GM23338 (cell line): ENCODE measurements at regions not wholly inside any gene's neighbourhood (a gene's known extent, or its start where the extent isn't known, plus 50 kb on each side); places are given as distances from the start of the nearest gene placed in this dataset.

Source experiments
- ATAC-seq: fragments of 200-7000 bp; cut with Tn5 transposase; 3 replicates; pipeline ENCODE4 v1.9.1; 2020
- DNase-seq: peaks from one replicate; pipeline ENCODE4 v3.0.0-alpha.2; 2015; ENCODE audit warnings: low spot score
- H2AFZ ChIP-seq: fragments of 200-600 bp; sonication (generic); 2 replicates; pipeline ENCODE4 v1.8.0; 2016; ENCODE audit warnings: antibody characterized with exemption, mild to moderate bottlenecking, moderate library complexity
- H3F3A ChIP-seq: fragments of 200-600 bp; sonication (generic); replicated peaks from 2 replicates; pipeline ENCODE4 v1.8.0; 2017; ENCODE audit warnings: antibody characterized with exemption, mixed run types, low read depth
- H3K27ac ChIP-seq: fragments of 200-600 bp; sonication (generic); 2 replicates; pipeline ENCODE4 v1.6.1; 2016; ENCODE audit warnings: low read depth
- H3K27me3 ChIP-seq: fragments of 200-600 bp; sonication (generic); 2 replicates; pipeline ENCODE4 v1.8.0; 2016; ENCODE audit warnings: mild to moderate bottlenecking, mixed run types, moderate library complexity; ENCODE audit not compliant: insufficient read depth
- H3K36me3 ChIP-seq: fragments of 200-600 bp; sonication (generic); 2 replicates; pipeline ENCODE4 v1.8.0; 2016; ENCODE audit warnings: mild to moderate bottlenecking; ENCODE audit not compliant: insufficient read depth
- H3K4me1 ChIP-seq: fragments of 200-600 bp; sonication (generic); 2 replicates; pipeline ENCODE4 v1.8.0; 2016; ENCODE audit warnings: mild to moderate bottlenecking, moderate library complexity; ENCODE audit not compliant: insufficient read depth
- H3K4me2 ChIP-seq: fragments of 200-600 bp; sonication (generic); 2 replicates; pipeline ENCODE4 v1.7.1; 2017; ENCODE audit warnings: mixed run types
- H3K4me3 ChIP-seq: fragments of 200-600 bp; sonication (generic); 2 replicates; pipeline ENCODE4 v1.6.1; 2016; ENCODE audit warnings: mixed run types
- H3K79me2 ChIP-seq: fragments of 200-600 bp; sonication (generic); replicated peaks from 2 replicates; pipeline ENCODE4 v1.8.0; 2017; ENCODE audit warnings: mild to moderate bottlenecking; ENCODE audit not compliant: insufficient read depth
- H3K9me2 ChIP-seq: fragments of 200-600 bp; sonication (generic); 2 replicates; pipeline ENCODE4 v1.8.0; 2017; ENCODE audit not compliant: insufficient read depth
- H4K20me1 ChIP-seq: fragments of 200-600 bp; sonication (generic); replicated peaks from 2 replicates; pipeline ENCODE4 v1.8.0; 2017; ENCODE audit warnings: mild to moderate bottlenecking; ENCODE audit not compliant: insufficient read depth
- H3K27ac Mint-ChIP-seq: 2 replicates; pipeline ENCODE4 v1.8.0; 2020; ENCODE audit warnings: inconsistent platforms, mild to moderate bottlenecking, moderate library complexity, mixed read lengths
- H3K27me3 Mint-ChIP-seq: 3 replicates; pipeline ENCODE4 v1.8.0; 2022; ENCODE audit warnings: low read depth, mild to moderate bottlenecking, moderate library complexity, mixed read lengths, inconsistent platforms; ENCODE audit not compliant: insufficient read depth, poor library complexity
- H3K36me3 Mint-ChIP-seq: 3 replicates; pipeline ENCODE4 v1.8.0; 2021; ENCODE audit warnings: low read depth, mild to moderate bottlenecking, inconsistent platforms, moderate library complexity, mixed read lengths
- H3K4me1 Mint-ChIP-seq: 3 replicates; pipeline ENCODE4 v1.8.0; 2020; ENCODE audit warnings: mild to moderate bottlenecking, inconsistent platforms, mixed read lengths
- H3K4me3 Mint-ChIP-seq: 3 replicates; pipeline ENCODE4 v1.8.0; 2021; ENCODE audit warnings: moderate library complexity, mild to moderate bottlenecking, inconsistent platforms, mixed read lengths
- H3K9me3 Mint-ChIP-seq: 3 replicates; pipeline ENCODE4 v1.8.0; 2020; ENCODE audit warnings: moderate library complexity, mild to moderate bottlenecking, inconsistent platforms, mixed read lengths
- CREB1 ChIP-seq: fragments of 250-450 bp; sonication (Bioruptor Pico); IDR thresholded peaks from 2 replicates; pipeline ENCODE4 v1.5.0; 2020; ENCODE audit warnings: low read depth, mild to moderate bottlenecking, moderate library complexity
- ZNF331 ChIP-seq: fragments of 250-450 bp; sonication (Bioruptor Pico); IDR thresholded peaks from 2 replicates; pipeline ENCODE4 v1.5.0; 2020; ENCODE audit warnings: low read depth, mild to moderate bottlenecking, moderate library complexity
- TF ChIP-seq, protein P1 (sequence below): fragments of 250-450 bp; sonication (Bioruptor Pico); IDR thresholded peaks from 2 replicates; pipeline ENCODE4 v1.5.0; 2020; ENCODE audit warnings: mild to moderate bottlenecking, moderate library complexity
- TF ChIP-seq, protein P2 (sequence below): IDR thresholded peaks from one replicate; pipeline ENCODE4 v1.6.1; 2018; ENCODE audit warnings: antibody characterized with exemption; ENCODE audit not compliant: unreplicated experiment
- TF ChIP-seq, protein P3 (sequence below): IDR thresholded peaks from 2 replicates; pipeline ENCODE4 v1.6.1; 2016; ENCODE audit warnings: antibody characterized with exemption

DNA sequence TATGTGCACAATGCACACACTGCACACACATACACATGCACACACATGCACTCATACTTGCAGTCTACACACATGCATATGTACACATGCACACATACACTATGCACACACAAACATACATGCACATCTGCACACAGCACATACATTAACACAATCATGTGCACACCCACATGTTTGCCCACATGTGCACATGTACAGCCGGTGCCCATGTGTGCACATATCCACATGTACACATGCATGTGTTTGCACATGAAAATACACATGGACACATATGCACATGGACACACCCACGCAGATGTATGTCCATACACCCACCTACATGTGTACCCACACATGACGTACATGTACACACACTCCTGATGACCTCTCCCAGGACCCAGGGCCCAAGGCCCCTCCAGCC is 105.1 kb upstream of the ACTRT2 start (continued):
- TF ChIP-seq, protein P1, sequence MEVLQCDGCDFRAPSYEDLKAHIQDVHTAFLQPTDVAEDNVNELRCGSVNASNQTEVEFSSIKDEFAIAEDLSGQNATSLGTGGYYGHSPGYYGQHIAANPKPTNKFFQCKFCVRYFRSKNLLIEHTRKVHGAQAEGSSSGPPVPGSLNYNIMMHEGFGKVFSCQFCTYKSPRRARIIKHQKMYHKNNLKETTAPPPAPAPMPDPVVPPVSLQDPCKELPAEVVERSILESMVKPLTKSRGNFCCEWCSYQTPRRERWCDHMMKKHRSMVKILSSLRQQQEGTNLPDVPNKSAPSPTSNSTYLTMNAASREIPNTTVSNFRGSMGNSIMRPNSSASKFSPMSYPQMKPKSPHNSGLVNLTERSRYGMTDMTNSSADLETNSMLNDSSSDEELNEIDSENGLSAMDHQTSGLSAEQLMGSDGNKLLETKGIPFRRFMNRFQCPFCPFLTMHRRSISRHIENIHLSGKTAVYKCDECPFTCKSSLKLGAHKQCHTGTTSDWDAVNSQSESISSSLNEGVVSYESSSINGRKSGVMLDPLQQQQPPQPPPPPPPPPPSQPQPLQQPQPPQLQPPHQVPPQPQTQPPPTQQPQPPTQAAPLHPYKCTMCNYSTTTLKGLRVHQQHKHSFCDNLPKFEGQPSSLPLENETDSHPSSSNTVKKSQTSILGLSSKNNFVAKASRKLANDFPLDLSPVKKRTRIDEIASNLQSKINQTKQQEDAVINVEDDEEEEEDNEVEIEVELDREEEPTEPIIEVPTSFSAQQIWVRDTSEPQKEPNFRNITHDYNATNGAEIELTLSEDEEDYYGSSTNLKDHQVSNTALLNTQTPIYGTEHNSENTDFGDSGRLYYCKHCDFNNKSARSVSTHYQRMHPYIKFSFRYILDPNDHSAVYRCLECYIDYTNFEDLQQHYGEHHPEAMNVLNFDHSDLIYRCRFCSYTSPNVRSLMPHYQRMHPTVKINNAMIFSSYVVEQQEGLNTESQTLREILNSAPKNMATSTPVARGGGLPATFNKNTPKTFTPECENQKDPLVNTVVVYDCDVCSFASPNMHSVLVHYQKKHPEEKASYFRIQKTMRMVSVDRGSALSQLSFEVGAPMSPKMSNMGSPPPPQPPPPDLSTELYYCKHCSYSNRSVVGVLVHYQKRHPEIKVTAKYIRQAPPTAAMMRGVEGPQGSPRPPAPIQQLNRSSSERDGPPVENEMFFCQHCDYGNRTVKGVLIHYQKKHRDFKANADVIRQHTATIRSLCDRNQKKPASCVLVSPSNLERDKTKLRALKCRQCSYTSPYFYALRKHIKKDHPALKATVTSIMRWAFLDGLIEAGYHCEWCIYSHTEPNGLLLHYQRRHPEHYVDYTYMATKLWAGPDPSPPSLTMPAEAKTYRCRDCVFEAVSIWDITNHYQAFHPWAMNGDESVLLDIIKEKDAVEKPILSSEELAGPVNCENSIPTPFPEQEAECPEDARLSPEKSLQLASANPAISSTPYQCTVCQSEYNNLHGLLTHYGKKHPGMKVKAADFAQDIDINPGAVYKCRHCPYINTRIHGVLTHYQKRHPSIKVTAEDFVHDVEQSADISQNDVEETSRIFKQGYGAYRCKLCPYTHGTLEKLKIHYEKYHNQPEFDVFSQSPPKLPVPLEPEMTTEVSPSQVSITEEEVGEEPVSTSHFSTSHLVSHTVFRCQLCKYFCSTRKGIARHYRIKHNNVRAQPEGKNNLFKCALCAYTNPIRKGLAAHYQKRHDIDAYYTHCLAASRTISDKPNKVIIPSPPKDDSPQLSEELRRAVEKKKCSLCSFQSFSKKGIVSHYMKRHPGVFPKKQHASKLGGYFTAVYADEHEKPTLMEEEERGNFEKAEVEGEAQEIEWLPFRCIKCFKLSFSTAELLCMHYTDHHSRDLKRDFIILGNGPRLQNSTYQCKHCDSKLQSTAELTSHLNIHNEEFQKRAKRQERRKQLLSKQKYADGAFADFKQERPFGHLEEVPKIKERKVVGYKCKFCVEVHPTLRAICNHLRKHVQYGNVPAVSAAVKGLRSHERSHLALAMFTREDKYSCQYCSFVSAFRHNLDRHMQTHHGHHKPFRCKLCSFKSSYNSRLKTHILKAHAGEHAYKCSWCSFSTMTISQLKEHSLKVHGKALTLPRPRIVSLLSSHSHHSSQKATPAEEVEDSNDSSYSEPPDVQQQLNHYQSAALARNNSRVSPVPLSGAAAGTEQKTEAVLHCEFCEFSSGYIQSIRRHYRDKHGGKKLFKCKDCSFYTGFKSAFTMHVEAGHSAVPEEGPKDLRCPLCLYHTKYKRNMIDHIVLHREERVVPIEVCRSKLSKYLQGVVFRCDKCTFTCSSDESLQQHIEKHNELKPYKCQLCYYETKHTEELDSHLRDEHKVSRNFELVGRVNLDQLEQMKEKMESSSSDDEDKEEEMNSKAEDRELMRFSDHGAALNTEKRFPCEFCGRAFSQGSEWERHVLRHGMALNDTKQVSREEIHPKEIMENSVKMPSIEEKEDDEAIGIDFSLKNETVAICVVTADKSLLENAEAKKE (CRISPR knock-in tag): no peak
- TF ChIP-seq, protein P2, sequence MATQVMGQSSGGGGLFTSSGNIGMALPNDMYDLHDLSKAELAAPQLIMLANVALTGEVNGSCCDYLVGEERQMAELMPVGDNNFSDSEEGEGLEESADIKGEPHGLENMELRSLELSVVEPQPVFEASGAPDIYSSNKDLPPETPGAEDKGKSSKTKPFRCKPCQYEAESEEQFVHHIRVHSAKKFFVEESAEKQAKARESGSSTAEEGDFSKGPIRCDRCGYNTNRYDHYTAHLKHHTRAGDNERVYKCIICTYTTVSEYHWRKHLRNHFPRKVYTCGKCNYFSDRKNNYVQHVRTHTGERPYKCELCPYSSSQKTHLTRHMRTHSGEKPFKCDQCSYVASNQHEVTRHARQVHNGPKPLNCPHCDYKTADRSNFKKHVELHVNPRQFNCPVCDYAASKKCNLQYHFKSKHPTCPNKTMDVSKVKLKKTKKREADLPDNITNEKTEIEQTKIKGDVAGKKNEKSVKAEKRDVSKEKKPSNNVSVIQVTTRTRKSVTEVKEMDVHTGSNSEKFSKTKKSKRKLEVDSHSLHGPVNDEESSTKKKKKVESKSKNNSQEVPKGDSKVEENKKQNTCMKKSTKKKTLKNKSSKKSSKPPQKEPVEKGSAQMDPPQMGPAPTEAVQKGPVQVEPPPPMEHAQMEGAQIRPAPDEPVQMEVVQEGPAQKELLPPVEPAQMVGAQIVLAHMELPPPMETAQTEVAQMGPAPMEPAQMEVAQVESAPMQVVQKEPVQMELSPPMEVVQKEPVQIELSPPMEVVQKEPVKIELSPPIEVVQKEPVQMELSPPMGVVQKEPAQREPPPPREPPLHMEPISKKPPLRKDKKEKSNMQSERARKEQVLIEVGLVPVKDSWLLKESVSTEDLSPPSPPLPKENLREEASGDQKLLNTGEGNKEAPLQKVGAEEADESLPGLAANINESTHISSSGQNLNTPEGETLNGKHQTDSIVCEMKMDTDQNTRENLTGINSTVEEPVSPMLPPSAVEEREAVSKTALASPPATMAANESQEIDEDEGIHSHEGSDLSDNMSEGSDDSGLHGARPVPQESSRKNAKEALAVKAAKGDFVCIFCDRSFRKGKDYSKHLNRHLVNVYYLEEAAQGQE: no peak
- TF ChIP-seq CREB1 (CRISPR knock-in tag) (no peak), ZNF331 (CRISPR knock-in tag) (no peak)

- H3K27me3 ChIP-seq: no peaks in the 10 kb centered on the region
- H3K4me3 Mint-ChIP-seq: no peak overlapping the region
- no peaks in the 10 kb centered on the region for H3K9me2 ChIP-seq
- H3K36me3 ChIP-seq: no peaks in the 10 kb centered on the region
- DNase-seq (no peak), ATAC-seq (no peak)
- H3K27ac Mint-ChIP-seq: no peak overlapping the region
- peaks cover 9% of the 10 kb centered on the region; the same call in 1 of the 2 replicates for H3F3A ChIP-seq
- no peak overlapping the region for H3K4me2 ChIP-seq
- H3K27ac ChIP-seq: no peak overlapping the region
- no peaks in the 10 kb centered on the region for H3K4me1 ChIP-seq
- peaks cover 70% of the 10 kb centered on the region for H3K9me3 Mint-ChIP-seq
- H3K36me3 Mint-ChIP-seq: peaks cover 21% of the 10 kb centered on the region
- no peak overlapping the region for H3K4me3 ChIP-seq
- peaks cover 10% of the 10 kb centered on the region for H3K27me3 Mint-ChIP-seq
- no peaks in the 10 kb centered on the region for H3K79me2 ChIP-seq
- H3K4me1 Mint-ChIP-seq: no peaks in the 10 kb centered on the region
- no peak overlapping the region for H2AFZ ChIP-seq
- H4K20me1 ChIP-seq: no peaks in the 10 kb centered on the region
- TF ChIP-seq, protein P1 (CRISPR knock-in tag): no peak
- TF ChIP-seq, protein P3, sequence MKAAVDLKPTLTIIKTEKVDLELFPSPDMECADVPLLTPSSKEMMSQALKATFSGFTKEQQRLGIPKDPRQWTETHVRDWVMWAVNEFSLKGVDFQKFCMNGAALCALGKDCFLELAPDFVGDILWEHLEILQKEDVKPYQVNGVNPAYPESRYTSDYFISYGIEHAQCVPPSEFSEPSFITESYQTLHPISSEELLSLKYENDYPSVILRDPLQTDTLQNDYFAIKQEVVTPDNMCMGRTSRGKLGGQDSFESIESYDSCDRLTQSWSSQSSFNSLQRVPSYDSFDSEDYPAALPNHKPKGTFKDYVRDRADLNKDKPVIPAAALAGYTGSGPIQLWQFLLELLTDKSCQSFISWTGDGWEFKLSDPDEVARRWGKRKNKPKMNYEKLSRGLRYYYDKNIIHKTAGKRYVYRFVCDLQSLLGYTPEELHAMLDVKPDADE: no peak
Observed at GRCh38 chr1:2916706-2917105, 104.6 kb upstream of the ACTRT2 start.
